Left lung (tissue), 4 donors: ENCODE measurements at regions not wholly inside any gene's neighbourhood (a gene's known extent, or its start where the extent isn't known, plus 50 kb on each side); places are given as distances from the start of the nearest gene placed in this dataset.
"Not testable (repeated sequence)": the region's sequence is repeated elsewhere in the genome, so short reads cannot be mapped to it uniquely, and the experiment has no call there.

Source experiments
- ATAC-seq: fragments of 200-7000 bp; cut with Tn5 transposase; one replicate; pipeline ENCODE4 v1.9.1; 2020; ENCODE audit warnings: moderate library complexity
- DNase-seq, 4 donors: peaks; one replicate each; pipeline ENCODE4 v3.0.0-alpha.2; 2013 to 2020
- H3K27ac ChIP-seq, 2 donors: fragments of 200-600 bp; sonication (generic) in 1 of 2; one replicate each; pipeline versions ENCODE4 v1.5.0 to v1.8.0; 2020 to 2021
- H3K27me3 ChIP-seq, 2 donors: fragments of 200-600 bp; sonication (generic) in 1 of 2; one replicate each; pipeline versions ENCODE4 v1.5.0 to v1.8.0; 2020 to 2021
- H3K36me3 ChIP-seq, 2 donors: fragments of 200-600 bp; sonication (generic) in 1 of 2; one replicate each; pipeline versions ENCODE4 v1.5.0 to v1.8.0; 2020 to 2021
- H3K4me1 ChIP-seq, 2 donors: fragments of 200-600 bp; one replicate each; pipeline ENCODE4 v1.8.0; 2021
- H3K4me3 ChIP-seq, 2 donors: fragments of 200-600 bp; sonication (generic) in 1 of 2; one replicate each; pipeline versions ENCODE4 v1.5.0 to v1.8.0; 2020 to 2021; ENCODE audit warnings: mild to moderate bottlenecking in 1 of 2
- H3K9me3 ChIP-seq, 2 donors: fragments of 200-600 bp; sonication (generic) in 1 of 2; one replicate each; pipeline versions ENCODE4 v1.5.0 to v1.8.0; 2020 to 2021
- CTCF ChIP-seq, 2 donors: fragments of 200-600 bp; sonication (generic) in 1 of 2; IDR thresholded peaks; one replicate each; pipeline versions ENCODE4 v1.5.0 to v1.8.0; 2021; ENCODE audit warnings: antibody characterized with exemption in 2 of 2
- intact Hi-C, 2 donors: fragments of 100-400 bp; cut with DNase I; formaldehyde crosslinking; loops; one replicate each; pipeline versions ENCODE4 v1.11.2 to v1.14.2; 2022
- donor health status: DM: no; HTN: yes; CAD: no.
- donor health status: DM: no; HTN: no; CAD: no.

GRCh38 chrX:146056511-146057081 lies 239.0 kb downstream of the SLITRK2 start:
- intact Hi-C loops, result no loop called here
- DNase-seq, result no peak
- H3K4me3 ChIP-seq, result no peak overlapping the region
- no peaks in the 10 kb centered on the region for H3K4me1 ChIP-seq
- H3K27ac ChIP-seq, result no peak overlapping the region
- no peaks in the 10 kb centered on the region for H3K27me3 ChIP-seq
- no peak for ATAC-seq
- TF ChIP-seq CTCF (IDR thresholded peaks at IDR 0.05), result no peak
- H3K36me3 ChIP-seq, result no peaks in the 10 kb centered on the region
- no peaks in the 10 kb centered on the region for H3K9me3 ChIP-seq

GRCh38 chrX:146064156-146064555 lies 246.5 kb downstream of the SLITRK2 start:
- H3K9me3 ChIP-seq, result no peaks in the 10 kb centered on the region
- H3K27ac ChIP-seq, result no peak overlapping the region
- intact Hi-C loops, result no loop called here
- H3K27me3 ChIP-seq, result no peaks in the 10 kb centered on the region
- H3K36me3 ChIP-seq, result no peaks in the 10 kb centered on the region
- H3K4me3 ChIP-seq, result no peak overlapping the region
- no peak for TF ChIP-seq CTCF (IDR thresholded peaks at IDR 0.05)
- H3K4me1 ChIP-seq, result no peaks in the 10 kb centered on the region
- DNase-seq, result no peak
- ATAC-seq, result no peak

GRCh38 chrX:146090732-146091131 lies 273.1 kb downstream of the SLITRK2 start:
- no peak overlapping the region for H3K4me3 ChIP-seq
- H3K27ac ChIP-seq, result no peak overlapping the region
- H3K27me3 ChIP-seq, result no peaks in the 10 kb centered on the region
- no peaks in the 10 kb centered on the region for H3K9me3 ChIP-seq
- no peaks in the 10 kb centered on the region for H3K4me1 ChIP-seq
- no peaks in the 10 kb centered on the region for H3K36me3 ChIP-seq
- intact Hi-C loops, result no loop called here
- DNase-seq (no peak), ATAC-seq (no peak)
- TF ChIP-seq CTCF (IDR thresholded peaks at IDR 0.05), result no peak

GRCh38 chrX:146109362-146109761 lies 291.7 kb downstream of the SLITRK2 start:
- H3K27ac ChIP-seq, result no peak overlapping the region
- DNase-seq, result no peak
- no peaks in the 10 kb centered on the region for H3K36me3 ChIP-seq
- no peak overlapping the region for H3K4me3 ChIP-seq
- no peak for ATAC-seq
- H3K4me1 ChIP-seq, result no peaks in the 10 kb centered on the region
- no peaks in the 10 kb centered on the region for H3K9me3 ChIP-seq
- intact Hi-C loops, result no loop called here
- no peak for TF ChIP-seq CTCF (IDR thresholded peaks at IDR 0.05)
- H3K27me3 ChIP-seq, result no peaks in the 10 kb centered on the region

- H3K4me1 ChIP-seq, DNase-seq, H3K36me3 ChIP-seq, ATAC-seq, H3K27me3 ChIP-seq, intact Hi-C loops, H3K27ac ChIP-seq, H3K4me3 ChIP-seq, H3K9me3 ChIP-seq: not testable (repeated sequence)
Measured at GRCh38 chrX:146119074-146119473, 301.4 kb downstream of the SLITRK2 start.

- Histone ChIP-seq H3K4me1 (no peaks in the 10 kb centered on the region), H3K36me3 (no peaks in the 10 kb centered on the region), H3K9me3 (no peaks in the 10 kb centered on the region), H3K4me3 (no peak overlapping the region), H3K27me3 (no peaks in the 10 kb centered on the region), H3K27ac (no peak overlapping the region)
- TF ChIP-seq CTCF (IDR thresholded peaks at IDR 0.05), result no peak
- ATAC-seq (no peak), DNase-seq (no peak)
- intact Hi-C loops, result no loop called here
Measured at GRCh38 chrX:146127617-146128016, 310.0 kb downstream of the SLITRK2 start.
